GM19468 (cell line): ENCODE measurements at regions not wholly inside any gene's neighbourhood (a gene's known extent, or its start where the extent isn't known, plus 50 kb on each side); places are given as distances from the start of the nearest gene placed in this dataset.

ENCODE experiments used
- ATAC-seq: cut with Tn5 transposase; IDR thresholded peaks from one replicate; pipeline ENCODE4 v1.9.1; 2021; ENCODE audit warnings: mild to moderate bottlenecking, moderate library complexity, moderate number of reproducible peaks; ENCODE audit not compliant: unreplicated experiment; ENCODE audit errors: extremely low read depth

DNA sequence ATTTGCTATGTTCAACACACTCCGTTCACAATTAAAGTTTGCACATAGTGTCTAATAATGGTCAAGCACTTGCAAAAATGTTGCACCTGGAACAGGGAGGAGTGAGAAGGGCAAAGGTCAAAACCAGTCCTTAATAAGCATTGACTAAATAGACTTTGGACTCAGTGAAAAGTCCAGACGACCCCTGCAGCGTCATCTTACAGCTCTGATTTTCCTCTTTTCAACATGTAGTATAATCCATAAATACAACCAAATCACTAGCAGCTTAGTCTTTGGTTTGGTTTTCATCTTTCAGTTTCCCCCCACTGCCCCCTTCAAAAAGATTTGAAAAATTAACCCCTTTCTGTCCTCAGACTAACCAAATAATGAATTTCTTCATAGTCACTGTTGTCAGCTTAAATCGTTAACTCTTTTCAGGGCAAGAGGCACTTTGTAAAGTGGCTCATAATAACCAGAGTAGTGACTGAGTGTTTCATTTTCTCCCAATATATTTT is 290.3 kb downstream of the PTPRC start:
- no peak for ATAC-seq

DNA sequence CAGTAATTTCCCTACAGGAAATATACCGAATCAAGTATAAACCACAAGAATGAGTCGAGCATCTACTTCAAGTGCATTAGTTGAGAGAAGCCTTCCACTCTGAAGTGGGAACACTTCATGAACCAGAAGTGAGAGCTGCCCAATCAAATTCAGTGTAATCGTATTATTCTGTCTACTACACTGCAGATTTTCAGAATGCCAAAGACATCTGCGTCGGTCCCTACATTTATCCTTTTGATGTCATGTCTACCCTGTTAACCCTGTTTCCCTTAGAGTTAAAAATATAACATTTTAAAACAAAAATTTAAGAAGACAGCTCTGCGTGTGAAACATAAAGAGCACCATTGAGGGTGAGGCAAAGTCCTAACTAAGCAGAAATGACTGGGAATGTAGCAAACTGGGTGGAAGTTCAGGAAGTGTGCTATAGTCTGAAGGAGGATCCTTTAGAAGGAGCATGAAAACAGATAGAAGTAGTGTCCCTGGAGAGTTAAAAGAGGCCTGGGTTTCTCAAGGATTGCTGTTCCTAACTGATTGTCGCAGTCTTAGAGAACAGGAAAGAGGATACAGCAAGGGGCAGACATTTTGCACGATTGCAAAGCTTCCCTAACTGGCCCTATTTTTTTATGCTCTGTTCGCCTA is 291.2 kb downstream of the PTPRC start:
- peak; percentile 54 for ATAC-seq

DNA sequence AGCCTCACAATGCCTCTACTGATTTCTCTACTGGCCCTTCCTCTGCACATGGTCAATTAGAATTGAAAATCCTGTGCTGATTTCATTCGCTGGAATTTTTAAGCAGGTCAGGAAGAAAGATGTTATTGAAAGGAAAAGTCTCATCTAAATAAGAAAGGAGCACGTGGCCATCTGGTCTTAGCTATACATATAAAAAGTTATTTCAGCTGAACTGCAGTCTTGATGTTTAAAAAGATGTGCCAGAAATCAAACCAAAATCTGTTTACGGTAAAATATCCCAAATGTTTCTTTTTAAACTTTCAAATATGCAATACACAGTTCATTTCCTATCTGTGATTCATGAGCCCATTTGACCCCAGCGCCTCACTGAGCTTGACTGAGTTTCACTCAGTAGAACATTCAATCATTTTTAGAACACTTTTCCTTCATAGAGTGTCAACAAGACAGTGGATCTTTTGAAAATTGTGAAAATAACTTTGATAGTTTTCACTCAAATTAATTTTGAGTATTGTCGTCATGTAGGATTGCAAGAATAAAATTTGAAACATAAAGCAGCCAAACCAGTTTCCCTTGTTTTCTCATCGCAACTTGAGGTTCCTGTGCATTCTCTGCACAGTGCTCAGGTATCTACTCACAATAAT is 293.6 kb downstream of the PTPRC start:
- no peak for ATAC-seq

DNA sequence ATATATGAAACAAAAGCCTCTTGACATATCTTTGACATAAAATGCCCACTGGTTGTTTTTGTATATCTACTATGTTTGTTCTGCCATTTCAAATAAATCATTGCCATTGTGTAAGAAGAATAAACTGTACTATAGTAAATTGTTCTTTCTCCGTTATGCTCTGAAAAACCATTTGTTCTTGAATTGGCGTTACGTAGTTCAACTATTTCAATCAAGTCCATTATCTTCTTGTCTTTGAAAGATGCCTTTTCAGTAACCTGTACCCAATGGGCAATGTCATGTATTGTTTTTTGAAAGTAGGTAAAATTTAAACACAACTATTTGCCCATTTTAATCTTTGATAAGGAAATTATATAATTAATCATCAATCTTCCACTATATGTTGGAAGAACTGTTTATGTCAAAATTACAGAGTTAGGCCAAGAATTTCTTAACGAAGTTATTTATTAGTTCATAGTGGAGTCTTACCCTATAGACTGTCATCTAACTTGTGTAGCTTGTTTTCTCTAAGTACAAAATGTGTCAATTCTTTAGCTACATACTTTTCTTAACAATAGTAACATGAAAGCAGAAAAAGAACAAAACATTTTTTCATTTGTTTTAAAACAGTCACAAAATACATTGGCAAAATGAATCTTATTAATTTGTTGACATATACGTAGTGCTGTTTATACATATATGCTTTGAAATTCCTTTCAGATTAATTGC is 294.8 kb downstream of the PTPRC start:
- ATAC-seq: no peak

DNA sequence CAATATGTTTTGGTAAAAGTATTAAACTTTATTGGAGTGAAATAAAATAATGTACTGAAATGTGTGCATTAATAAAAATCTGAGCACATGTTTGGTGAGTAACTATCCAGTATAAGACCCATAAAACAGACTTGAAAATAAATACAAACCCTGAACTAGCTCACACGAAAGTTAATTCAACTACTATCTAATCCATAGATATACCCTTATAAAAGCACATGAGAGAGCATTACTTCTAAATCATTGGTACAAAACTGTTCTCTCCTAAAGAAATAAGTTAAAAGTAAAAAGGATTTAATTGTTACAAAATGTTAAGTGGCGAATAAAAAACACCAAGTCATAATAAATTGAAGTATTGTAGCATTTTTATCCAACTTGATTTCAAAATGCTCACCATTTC is 295.6 kb downstream of the PTPRC start:
- no peak for ATAC-seq

DNA sequence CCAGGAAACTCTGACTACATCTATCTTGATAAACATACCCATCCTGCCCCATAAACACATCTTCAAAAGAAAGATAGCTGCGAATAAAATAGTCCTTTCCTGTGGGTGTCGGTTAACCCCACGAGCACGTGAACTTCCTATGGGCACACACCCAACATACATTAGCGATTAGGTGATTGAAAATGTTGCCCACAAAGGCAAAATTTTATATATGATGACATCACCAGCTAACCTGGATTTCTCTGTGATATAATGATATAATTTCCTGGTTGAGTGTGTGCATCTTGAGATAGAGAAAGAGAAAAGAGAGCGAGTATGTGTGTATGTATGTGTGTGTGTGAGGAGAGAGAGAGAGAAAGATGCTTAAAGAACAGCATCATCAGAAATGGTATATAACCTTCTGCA is 296.1 kb downstream of the PTPRC start:
- ATAC-seq: no peak

DNA sequence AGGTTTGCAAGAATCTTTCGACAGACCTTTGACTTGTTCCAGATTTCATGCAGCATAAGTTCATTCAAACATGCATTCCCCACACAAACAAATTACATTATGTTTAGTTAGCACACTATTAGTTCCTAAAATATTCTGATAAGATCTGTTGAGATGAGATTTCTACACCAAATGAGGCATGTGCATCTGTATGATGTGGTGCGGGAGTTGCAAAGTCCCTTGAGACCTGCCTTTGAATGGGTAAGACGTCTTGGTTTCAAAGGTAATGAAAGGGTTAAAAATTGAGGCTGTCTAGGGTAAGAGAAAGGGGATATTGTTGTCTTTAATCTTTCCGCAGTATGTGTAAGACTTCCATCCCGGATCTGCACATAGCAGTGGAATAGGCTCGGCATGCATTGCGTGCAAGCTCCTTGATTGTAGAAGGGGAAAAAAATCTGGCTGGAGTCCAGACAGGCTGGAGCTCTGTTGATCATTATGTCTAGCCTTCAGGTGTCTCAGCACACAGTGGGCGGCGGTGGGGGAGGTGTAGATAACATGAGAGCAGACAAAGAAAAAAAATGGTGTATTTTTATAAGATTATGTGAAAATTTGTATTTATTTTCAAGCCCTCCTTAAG is 296.6 kb downstream of the PTPRC start:
- no peak for ATAC-seq

DNA sequence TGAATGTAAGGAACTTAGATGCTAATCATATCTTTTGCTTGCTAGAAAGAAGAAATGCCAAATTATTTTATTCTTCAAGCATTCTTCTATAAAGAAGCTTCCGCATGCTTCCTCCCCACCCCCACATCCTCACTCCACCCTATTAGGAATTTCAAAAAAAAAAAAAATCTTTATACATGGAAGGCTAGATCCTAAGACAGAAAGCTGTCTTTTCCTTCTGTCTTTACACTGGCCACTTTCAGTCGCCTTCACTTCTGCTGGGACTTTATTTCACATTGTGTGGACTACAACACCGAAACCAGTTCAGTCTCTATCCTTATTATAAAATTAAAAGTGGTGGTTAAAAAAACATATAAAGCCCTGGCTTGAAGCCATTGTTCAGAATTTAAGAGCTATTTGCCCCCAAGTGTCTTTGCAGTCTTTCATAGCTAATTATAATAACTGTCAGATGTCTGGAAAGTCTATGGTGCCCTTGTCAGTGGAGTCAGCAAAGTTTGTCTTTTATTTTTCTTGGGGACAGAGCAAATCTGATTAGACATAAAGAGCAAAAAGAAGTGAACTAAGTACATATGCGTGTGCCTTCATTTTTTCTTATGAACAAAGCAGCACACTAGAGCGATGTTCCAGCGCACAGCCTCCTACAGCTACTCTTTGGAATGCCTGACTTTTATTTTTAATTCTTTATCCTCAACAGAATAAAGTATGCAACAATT is 297.7 kb downstream of the PTPRC start:
- ATAC-seq: no peak

DNA sequence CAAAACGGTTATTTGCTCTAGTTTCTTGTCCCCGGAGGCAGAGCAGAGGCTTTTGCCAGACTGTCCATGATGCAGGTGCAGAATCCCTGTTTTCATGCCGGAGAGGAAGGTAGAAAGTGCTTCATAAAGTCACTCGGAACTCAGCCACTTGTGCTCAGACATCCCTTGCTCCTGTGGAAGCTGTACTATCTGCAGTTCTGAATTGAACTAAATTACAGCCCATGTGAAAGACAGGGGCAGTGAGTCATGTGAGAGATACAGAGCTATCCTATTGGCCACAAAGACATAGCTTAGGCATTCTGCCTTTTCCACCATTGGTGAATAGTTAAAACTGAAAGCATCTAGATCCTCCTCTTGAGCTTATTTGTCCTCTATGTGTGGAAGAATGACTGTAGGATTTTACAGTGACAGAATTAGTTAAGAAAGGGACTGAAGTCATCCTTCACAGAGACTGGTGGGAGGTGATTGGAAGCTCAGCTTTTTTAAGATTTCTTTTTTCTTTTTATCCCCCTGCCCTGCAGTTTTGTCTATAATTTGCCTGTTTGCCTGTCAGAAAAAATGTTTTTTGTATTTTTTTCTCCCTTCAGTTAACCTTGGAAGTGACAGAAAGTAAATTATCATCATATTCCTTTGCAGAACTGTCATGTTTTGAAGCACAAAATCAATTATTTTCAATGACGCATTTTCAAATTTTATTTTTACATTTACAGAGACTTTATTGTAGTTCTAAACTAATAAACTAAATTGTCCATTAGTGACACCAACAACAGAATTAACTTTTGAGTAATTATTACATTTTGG is 298.6 kb downstream of the PTPRC start:
- ATAC-seq: peak; percentile 96

DNA sequence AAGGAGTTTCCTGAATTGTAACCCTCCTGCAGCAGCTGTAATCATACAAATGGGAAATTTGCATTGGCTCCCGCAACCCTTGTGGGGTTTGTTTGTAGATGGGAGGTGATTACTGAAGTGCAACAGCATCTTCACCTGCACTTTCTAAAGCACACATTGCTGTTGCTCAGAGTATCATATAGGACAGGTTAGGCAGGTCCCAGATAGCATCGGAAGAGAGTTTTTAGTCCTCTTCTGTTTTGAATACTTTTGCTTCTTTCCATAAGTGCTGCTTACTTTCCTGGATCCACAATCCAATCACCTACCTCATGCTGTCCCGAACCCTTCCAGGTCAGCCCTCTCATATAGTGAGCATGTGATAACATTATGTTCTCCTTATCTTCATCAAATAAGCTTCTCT is 300.4 kb downstream of the PTPRC start:
- ATAC-seq: no peak

DNA sequence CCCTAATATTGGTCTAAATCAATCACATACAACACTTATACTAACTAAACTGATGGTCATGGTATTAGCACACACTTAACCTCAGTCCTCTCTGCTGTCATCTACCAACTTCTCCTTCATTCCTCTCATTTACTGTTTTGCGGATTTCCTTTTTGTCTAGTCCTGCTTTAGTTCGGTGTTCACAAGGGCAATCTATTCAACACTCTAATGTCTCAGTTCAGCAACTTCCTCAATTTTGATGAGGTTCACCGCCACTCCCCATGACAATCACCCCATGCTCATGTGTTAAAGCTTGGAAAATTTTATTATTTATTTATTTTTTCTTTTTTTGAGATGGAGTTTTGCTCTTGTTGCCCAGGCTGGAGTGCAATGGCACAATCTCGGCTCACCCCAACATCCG is 301.1 kb downstream of the PTPRC start:
- no peak for ATAC-seq

DNA sequence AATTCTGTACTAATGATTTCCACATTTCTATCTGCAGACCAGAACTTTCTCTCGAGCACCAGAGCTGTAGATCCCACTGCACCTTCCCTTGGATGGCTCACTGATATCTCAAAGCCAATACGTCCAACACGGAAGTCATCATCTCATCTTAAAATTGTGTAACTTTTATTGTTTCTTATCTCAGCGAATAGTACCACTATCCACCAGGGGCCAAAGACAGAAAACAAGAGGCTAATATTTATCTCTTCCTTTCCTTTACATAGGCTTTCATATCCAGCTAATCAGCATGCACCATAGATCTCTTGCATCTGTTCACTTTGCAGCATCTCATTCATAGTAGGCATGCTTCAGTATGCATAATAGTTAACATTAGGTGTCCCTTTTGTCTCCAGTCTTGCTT is 303.6 kb downstream of the PTPRC start:
- no peak for ATAC-seq

DNA sequence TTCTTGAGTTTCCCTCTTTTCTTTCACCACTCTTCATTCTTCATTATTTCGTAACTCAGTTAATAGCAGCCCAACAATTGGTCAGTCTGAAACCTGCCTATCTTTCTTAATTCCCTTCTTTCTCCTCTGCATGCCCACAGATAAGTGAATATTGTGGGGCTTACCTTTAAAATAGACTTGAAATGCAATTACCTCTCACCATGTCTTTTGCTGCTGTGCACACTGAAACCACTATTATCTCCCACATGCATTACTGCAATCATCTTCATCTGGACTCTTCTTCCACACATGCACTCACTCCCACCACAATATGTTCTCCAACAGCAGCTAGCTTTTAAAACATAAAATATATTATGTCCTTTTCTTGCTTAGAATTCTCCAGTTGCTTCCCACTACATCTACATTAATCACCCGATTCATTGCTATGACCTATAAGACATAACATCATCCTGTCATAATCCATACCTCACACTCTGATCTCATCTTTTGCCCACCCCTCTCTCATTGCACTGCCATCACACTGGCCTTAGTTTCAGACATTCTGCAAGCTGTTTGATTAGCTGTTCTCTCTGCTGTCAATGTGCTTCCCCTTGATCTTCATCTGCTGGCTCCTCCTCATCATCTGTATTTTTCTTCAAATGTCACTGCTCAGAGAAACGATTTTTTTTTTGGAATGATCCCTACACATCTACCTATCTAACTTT is 304.8 kb downstream of the PTPRC start:
- no peak for ATAC-seq

DNA sequence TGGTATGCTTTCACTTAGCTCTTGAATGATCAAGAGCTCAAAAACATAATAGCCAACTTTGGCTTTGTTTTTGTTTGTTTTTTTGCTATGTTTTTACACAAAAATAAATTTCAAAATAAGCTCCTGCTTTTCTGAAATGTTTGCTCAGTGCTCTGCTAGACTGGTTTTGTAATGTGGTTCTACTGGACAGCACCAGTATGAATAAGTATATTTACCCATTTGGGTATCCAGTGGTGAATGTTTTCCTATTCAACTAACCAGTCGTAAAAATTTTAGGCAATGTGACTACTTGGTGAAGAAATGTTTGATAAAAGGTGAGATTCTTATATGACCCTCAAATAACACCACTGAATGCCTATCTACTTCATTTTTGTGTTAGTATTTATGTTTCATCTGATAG is 308.6 kb downstream of the PTPRC start:
- no peak for ATAC-seq

DNA sequence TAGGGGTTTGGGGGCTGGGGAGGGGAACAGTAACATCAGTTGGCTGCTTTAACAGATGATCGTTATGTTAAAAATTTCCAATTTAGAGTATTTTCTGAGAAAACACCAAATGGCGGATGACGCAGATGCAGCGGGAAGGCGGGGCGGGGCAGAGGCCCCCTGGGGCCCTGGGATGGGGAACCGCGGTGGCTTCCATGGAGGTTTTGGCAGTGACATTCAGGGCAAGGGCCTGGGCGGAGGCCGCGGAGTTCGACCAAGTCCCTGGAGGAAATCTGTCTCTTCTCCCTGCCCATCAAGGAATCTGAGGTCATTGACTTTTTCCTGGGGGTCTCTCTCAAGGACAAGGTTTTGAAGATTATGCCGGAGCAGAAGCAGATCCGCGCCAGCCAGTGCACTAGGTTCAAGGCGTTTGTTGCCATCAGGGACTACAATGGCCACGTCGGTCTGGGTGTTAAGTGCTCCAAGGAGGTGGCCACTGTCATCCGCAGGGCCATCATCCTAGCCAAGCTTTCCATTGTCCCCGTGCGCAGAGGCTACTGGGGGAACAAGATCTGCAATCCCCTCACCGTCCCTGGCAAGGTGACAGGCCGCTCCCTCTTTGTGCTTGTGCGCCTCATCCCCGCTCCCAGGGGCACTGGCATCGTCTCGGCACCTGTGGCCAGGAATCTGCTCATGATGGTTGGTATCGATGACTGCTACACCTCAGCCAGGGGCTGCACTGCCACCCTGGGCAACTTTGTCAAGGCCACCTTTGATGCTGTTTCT is 310.2 kb downstream of the PTPRC start:
- ATAC-seq: no peak

DNA sequence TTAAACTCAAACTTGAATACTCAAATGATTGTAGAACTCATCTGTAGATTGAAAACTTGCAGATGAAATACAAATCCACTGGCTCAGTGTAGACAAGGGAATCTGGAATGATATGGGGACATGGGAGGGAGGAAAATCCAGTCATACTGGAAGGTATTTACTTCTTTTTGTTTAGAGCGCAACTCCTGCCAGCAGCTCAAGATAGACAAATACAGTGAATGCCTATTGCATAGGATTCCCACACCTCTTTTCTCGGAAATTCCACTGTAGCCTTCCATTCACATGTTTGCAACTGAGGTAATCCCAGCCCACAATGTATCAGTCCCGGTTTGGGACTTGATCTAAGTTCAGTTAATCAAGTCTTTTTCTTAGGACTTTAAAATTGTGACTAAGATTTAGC is 311.2 kb downstream of the PTPRC start:
- no peak for ATAC-seq

DNA sequence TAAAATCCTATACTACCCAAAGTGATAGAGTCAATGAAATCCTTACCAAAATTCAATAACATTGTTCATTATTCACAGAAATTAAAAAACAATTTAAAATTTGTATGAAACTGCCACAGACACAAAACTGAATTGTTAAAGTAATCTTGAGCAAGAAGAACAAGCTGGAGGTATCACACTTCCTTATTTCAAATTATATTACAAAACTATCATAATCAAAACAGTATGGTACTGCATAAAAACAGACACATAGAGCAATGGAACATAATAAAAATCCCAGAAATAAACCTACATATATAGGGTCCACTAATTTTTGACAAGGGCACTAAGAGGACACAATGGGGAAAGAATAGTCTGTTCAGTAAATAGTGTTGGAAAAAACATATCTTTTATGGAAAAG is 316.2 kb downstream of the PTPRC start:
- no peak for ATAC-seq

DNA sequence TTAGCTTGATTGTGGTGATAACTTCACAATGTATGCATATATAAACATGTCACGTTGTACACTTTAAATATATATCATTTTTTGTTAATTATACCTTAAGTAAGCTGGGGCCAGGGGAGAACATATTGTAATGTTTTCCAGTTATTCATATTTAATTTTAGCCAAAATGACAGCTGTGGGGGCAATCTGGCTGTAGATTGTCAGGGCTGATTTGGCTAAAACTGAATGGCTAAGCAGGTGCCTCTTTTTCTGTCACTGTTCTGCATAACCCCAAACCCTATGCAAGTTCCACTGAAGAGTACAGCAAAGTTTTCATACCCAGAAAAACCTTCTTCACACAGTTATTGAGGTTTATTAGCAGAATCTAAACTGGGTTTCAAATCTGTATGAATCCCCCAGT is 318.2 kb downstream of the PTPRC start:
- no peak for ATAC-seq
